ENCODE measurements at regions not wholly inside any gene's neighbourhood (a gene's known extent, or its start where the extent isn't known, plus 50 kb on each side); places are given as distances from the start of the nearest gene placed in this dataset.

DNA sequence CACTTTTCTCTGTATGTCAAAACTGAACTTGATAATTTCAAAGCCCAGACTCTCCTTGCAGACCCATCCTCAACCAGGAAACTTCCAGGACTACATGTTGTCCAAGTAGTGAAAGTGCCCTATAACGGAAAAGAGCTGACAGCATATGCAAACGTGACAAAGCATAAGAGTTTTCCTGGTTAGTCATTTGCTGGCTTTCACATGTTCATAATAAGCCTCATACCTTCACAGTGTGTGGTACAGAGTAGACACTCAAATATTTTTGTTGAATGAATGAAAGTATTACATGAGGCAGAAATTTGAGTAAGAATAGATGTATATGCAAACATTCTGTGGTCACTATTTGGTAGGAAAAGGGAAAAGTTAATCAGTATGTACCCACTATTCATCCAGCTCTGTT lies 473.3 kb downstream of the MRPL39 start:
- CTCF ChIA-PET: no interaction called here
- Histone ChIP-seq H3K4me1 (ENCODE audit: control insufficient read depth, extremely low read depth, insufficient read depth, low read length) (no peaks in the 10 kb centered on the region), H3K27ac (ENCODE audit: insufficient read depth, low read depth, low read length) (no peak overlapping the region), H3K9ac (replicated peaks; ENCODE audit: extremely low read depth, insufficient read depth, low read length) (no peak overlapping the region), H3K36me3 (ENCODE audit: control insufficient read depth in 2 of 2, extremely low read depth in 1 of 2, insufficient read depth in 2 of 2, low read length in 2 of 2) (no peaks in the 10 kb centered on the region), H3K27me3 (ENCODE audit: control insufficient read depth in 2 of 2, insufficient read depth in 2 of 2, low read length in 2 of 2) (no peaks in the 10 kb centered on the region), H3K79me2 (ENCODE audit: control insufficient read depth, insufficient read depth, low read length) (no peaks in the 10 kb centered on the region), H3K9me3 (replicated peaks; ENCODE audit: control insufficient read depth, insufficient read depth, low read length) (peaks cover 4% of the 10 kb centered on the region), H4K20me1 (replicated peaks; ENCODE audit: control insufficient read depth, extremely low read depth, insufficient read depth, low read length) (no peaks in the 10 kb centered on the region), H3K4me3 (replicated peaks in 1 of 3; ENCODE audit: insufficient read depth in 1 of 3, low read depth in 1 of 3, low read length in 3 of 3) (no peak overlapping the region), H3K9me1 (replicated peaks; ENCODE audit: control insufficient read depth, extremely low read depth, insufficient read depth, low read length) (no peaks in the 10 kb centered on the region), H3K4me2 (ENCODE audit: insufficient read depth, low read length) (no peak overlapping the region), H2AFZ (ENCODE audit: low read depth, low read length) (no peak overlapping the region)
- DNase-seq (ENCODE audit: low read depth, low spot score): no peak
- no peak for FAIRE-seq
- TF ChIP-seq MYC (IDR thresholded peaks at IDR 0.05; ENCODE audit: low read depth, low read length): no peak
- TF ChIP-seq, protein P1, sequence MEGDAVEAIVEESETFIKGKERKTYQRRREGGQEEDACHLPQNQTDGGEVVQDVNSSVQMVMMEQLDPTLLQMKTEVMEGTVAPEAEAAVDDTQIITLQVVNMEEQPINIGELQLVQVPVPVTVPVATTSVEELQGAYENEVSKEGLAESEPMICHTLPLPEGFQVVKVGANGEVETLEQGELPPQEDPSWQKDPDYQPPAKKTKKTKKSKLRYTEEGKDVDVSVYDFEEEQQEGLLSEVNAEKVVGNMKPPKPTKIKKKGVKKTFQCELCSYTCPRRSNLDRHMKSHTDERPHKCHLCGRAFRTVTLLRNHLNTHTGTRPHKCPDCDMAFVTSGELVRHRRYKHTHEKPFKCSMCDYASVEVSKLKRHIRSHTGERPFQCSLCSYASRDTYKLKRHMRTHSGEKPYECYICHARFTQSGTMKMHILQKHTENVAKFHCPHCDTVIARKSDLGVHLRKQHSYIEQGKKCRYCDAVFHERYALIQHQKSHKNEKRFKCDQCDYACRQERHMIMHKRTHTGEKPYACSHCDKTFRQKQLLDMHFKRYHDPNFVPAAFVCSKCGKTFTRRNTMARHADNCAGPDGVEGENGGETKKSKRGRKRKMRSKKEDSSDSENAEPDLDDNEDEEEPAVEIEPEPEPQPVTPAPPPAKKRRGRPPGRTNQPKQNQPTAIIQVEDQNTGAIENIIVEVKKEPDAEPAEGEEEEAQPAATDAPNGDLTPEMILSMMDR (IDR thresholded peaks at IDR 0.05; ENCODE audit: extremely low read depth in 1 of 2, insufficient read depth in 1 of 2, low read depth in 1 of 2, low read length in 2 of 2): no peak
- TF ChIP-seq FOS (IDR thresholded peaks at IDR 0.05; ENCODE audit: borderline replicate concordance, insufficient read depth, low read length): no peak
- no peak for TF ChIP-seq GATA2 (IDR thresholded peaks at IDR 0.05; ENCODE audit: insufficient read depth, insufficient read length, low read depth, low read length)
- no peak for TF ChIP-seq JUN (IDR thresholded peaks at IDR 0.05; ENCODE audit: borderline replicate concordance, insufficient read depth, insufficient read length, low read depth)
- no peak for TF ChIP-seq EZH2 (IDR thresholded peaks at IDR 0.05; ENCODE audit: borderline replicate concordance, low read depth, low read length, severe bottlenecking)
- no peak for TF ChIP-seq POLR2AphosphoS5 (IDR thresholded peaks at IDR 0.05; ENCODE audit: insufficient read depth, low read depth, low read length)
- TF ChIP-seq POLR2A (IDR thresholded peaks at IDR 0.05; ENCODE audit: low read depth, low read length): no peak
- TF ChIP-seq, protein P2, sequence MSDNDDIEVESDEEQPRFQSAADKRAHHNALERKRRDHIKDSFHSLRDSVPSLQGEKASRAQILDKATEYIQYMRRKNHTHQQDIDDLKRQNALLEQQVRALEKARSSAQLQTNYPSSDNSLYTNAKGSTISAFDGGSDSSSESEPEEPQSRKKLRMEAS (IDR thresholded peaks at IDR 0.05; ENCODE audit: insufficient read depth, insufficient read length): no peak
- dilution Hi-C loops (cut with MboI; ENCODE audit: extremely low pct_ligation_motif_present, low sequenced_read_pairs) (no loop called here), intact Hi-C loops (cut with micrococcal nuclease) (no loop called here)
- POLR2A ChIA-PET: no interaction called here
- no TSS peak for BruUV-seq (replicated peaks)

All from endothelial cell of umbilical vein (primary cell).